ENCODE measurements at regions not wholly inside any gene's neighbourhood (a gene's known extent, or its start where the extent isn't known, plus 50 kb on each side); places are given as distances from the start of the nearest gene placed in this dataset.

GRCh38 chr7:14055813-14056212 lies 66.3 kb upstream of the ETV1 start:
- CTCF ChIA-PET: interaction anchor here (1.6 kb wide), 1 partner anchor 9 kb away, joined by 5 read pairs; no protein-coding TSS in a partner anchor
- Histone ChIP-seq H3K4me1 (ENCODE audit: control insufficient read depth in 1 of 2, insufficient read depth in 2 of 2, low read depth in 1 of 2, low read length in 1 of 2) (no peaks in the 10 kb centered on the region), H3K4me2 (no peak overlapping the region), H3K36me3 (replicated peaks in 1 of 2; ENCODE audit: control insufficient read depth in 1 of 2, insufficient read depth in 2 of 2, low read length in 1 of 2) (no peaks in the 10 kb centered on the region), H3K27ac (ENCODE audit: low read depth in 2 of 2, low read length in 1 of 2) (no peak overlapping the region), H3K4me3 (ENCODE audit: low read depth in 2 of 2, low read length in 1 of 2) (no peak overlapping the region), H4K20me1 (ENCODE audit: insufficient read depth) (no peaks in the 10 kb centered on the region), H3K9me2 (no peaks in the 10 kb centered on the region), H3K9ac (no peak overlapping the region), H3K9me3 (no peaks in the 10 kb centered on the region), H3F3A (replicated peaks; ENCODE audit: insufficient read depth) (no peaks in the 10 kb centered on the region), H2AFZ (ENCODE audit: low read depth) (no peak overlapping the region), H3K27me3 (ENCODE audit: insufficient read depth) (no peaks in the 10 kb centered on the region), H3K79me2 (ENCODE audit: insufficient read depth) (no peaks in the 10 kb centered on the region)
- no peak for TF ChIP-seq MEF2A (IDR thresholded peaks at IDR 0.05; ENCODE audit: borderline replicate concordance, low read depth)
- TF ChIP-seq EP300 (IDR thresholded peaks at IDR 0.05; ENCODE audit: borderline replicate concordance in 1 of 2, low read depth in 1 of 2, low read length in 1 of 2): no peak
- no peak for TF ChIP-seq FOXJ3 (CRISPR knock-in tag; IDR thresholded peaks at IDR 0.05)
- no peak for TF ChIP-seq SMC3 (IDR thresholded peaks at IDR 0.05; ENCODE audit: low read depth, low read length)
- no peak for TF ChIP-seq MAX (IDR thresholded peaks at IDR 0.05; ENCODE audit: low read depth)
- no peak for TF ChIP-seq YY1 (IDR thresholded peaks at IDR 0.05; ENCODE audit: low read depth)
- TF ChIP-seq, protein P1, sequence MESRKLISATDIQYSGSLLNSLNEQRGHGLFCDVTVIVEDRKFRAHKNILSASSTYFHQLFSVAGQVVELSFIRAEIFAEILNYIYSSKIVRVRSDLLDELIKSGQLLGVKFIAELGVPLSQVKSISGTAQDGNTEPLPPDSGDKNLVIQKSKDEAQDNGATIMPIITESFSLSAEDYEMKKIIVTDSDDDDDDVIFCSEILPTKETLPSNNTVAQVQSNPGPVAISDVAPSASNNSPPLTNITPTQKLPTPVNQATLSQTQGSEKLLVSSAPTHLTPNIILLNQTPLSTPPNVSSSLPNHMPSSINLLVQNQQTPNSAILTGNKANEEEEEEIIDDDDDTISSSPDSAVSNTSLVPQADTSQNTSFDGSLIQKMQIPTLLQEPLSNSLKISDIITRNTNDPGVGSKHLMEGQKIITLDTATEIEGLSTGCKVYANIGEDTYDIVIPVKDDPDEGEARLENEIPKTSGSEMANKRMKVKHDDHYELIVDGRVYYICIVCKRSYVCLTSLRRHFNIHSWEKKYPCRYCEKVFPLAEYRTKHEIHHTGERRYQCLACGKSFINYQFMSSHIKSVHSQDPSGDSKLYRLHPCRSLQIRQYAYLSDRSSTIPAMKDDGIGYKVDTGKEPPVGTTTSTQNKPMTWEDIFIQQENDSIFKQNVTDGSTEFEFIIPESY (IDR thresholded peaks at IDR 0.05; ENCODE audit: borderline replicate concordance, low read depth): no peak
- no peak for TF ChIP-seq SIN3A (IDR thresholded peaks at IDR 0.05; ENCODE audit: borderline replicate concordance, low read depth, low read length)
- TF ChIP-seq RXRA (IDR thresholded peaks at IDR 0.05; ENCODE audit: borderline replicate concordance, low read depth): no peak
- TF ChIP-seq, protein P2, sequence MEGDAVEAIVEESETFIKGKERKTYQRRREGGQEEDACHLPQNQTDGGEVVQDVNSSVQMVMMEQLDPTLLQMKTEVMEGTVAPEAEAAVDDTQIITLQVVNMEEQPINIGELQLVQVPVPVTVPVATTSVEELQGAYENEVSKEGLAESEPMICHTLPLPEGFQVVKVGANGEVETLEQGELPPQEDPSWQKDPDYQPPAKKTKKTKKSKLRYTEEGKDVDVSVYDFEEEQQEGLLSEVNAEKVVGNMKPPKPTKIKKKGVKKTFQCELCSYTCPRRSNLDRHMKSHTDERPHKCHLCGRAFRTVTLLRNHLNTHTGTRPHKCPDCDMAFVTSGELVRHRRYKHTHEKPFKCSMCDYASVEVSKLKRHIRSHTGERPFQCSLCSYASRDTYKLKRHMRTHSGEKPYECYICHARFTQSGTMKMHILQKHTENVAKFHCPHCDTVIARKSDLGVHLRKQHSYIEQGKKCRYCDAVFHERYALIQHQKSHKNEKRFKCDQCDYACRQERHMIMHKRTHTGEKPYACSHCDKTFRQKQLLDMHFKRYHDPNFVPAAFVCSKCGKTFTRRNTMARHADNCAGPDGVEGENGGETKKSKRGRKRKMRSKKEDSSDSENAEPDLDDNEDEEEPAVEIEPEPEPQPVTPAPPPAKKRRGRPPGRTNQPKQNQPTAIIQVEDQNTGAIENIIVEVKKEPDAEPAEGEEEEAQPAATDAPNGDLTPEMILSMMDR (IDR thresholded peaks at IDR 0.05): no peak
- TF ChIP-seq PBX3 (IDR thresholded peaks at IDR 0.05): no peak
- WGBS (ENCODE audit: low lambda C conversion rate): 80% methylated on average over 4 of the region's 4 CpGs
- DNase-seq: no peak
- POLR2A ChIA-PET: no interaction called here

- no peaks in the 10 kb centered on the region for H3F3A ChIP-seq (replicated peaks; ENCODE audit: insufficient read depth)
- H3K9me3 ChIP-seq: no peaks in the 10 kb centered on the region
- H3K4me1 ChIP-seq (ENCODE audit: control insufficient read depth in 1 of 2, insufficient read depth in 2 of 2, low read depth in 1 of 2, low read length in 1 of 2): no peaks in the 10 kb centered on the region; a peak in 1 of 4 replicates
- no peaks in the 10 kb centered on the region for H3K27me3 ChIP-seq (ENCODE audit: insufficient read depth)
- ChIA-PET POLR2A (no interaction called here), CTCF (no interaction called here)
- TF ChIP-seq PBX3 (IDR thresholded peaks at IDR 0.05): no peak
- TF ChIP-seq RXRA (IDR thresholded peaks at IDR 0.05; ENCODE audit: borderline replicate concordance, low read depth): no peak
- no peak for TF ChIP-seq ELF1 (IDR thresholded peaks at IDR 0.05)
- no peak for TF ChIP-seq TEAD4 (IDR thresholded peaks at IDR 0.05; ENCODE audit: borderline replicate concordance, insufficient read depth)
- H3K79me2 ChIP-seq (ENCODE audit: insufficient read depth): no peaks in the 10 kb centered on the region
- H3K9ac ChIP-seq: no peak overlapping the region
- no peak overlapping the region for H2AFZ ChIP-seq (ENCODE audit: low read depth)
- no peak for DNase-seq
- no peaks in the 10 kb centered on the region for H3K36me3 ChIP-seq (replicated peaks in 1 of 2; ENCODE audit: control insufficient read depth in 1 of 2, insufficient read depth in 2 of 2, low read length in 1 of 2)
- H3K4me3 ChIP-seq (ENCODE audit: low read depth in 2 of 2, low read length in 1 of 2): no peak overlapping the region
- H4K20me1 ChIP-seq (ENCODE audit: insufficient read depth): no peaks in the 10 kb centered on the region
- 61% methylated on average over 3 of the region's 3 CpGs for WGBS (ENCODE audit: low lambda C conversion rate)
- H3K27ac ChIP-seq (ENCODE audit: low read depth in 2 of 2, low read length in 1 of 2): no peak overlapping the region
- no peak overlapping the region for H3K4me2 ChIP-seq
- H3K9me2 ChIP-seq: no peaks in the 10 kb centered on the region
These were observed 64.7 kb upstream of the ETV1 start for GRCh38 chr7:14054125-14054524.
